Testis (tissue), 2 donors: ENCODE measurements at regions not wholly inside any gene's neighbourhood (a gene's known extent, or its start where the extent isn't known, plus 50 kb on each side); places are given as distances from the start of the nearest gene placed in this dataset.

ENCODE experiments used
- CTCF ChIP-seq, 3 experiments: fragments of 450-650 bp in 2 of 3; fragments of 200-600 bp in 1 of 3; sonication (generic) in 1 of 3; IDR thresholded peaks; one replicate each; pipeline ENCODE4 v1.5.1; 2016 to 2019; ENCODE audit warnings: antibody characterized with exemption in 3 of 3, mild to moderate bottlenecking in 2 of 3, moderate library complexity in 1 of 3
- POLR2A ChIP-seq: fragments of 450-650 bp; IDR thresholded peaks from one replicate; pipeline ENCODE4 v1.6.1; 2017; ENCODE audit warnings: antibody characterized with exemption, mild to moderate bottlenecking, moderate library complexity

- TF ChIP-seq CTCF (IDR thresholded peaks at IDR 0.05) = no peak
- TF ChIP-seq POLR2A = no peak
Observed at GRCh38 chr10:106399112-106399511, 765.4 kb downstream of the SORCS1 start.
